PFSK-1 (cell line): ENCODE measurements at regions not wholly inside any gene's neighbourhood (a gene's known extent, or its start where the extent isn't known, plus 50 kb on each side); places are given as distances from the start of the nearest gene placed in this dataset.

ENCODE experiments used
- POLR2AphosphoS5 ChIP-seq: IDR thresholded peaks from 2 replicates; pipeline ENCODE4 v1.6.1; 2012; ENCODE audit warnings: low read depth, mild to moderate bottlenecking, control low read depth, low read length, moderate library complexity
- REST ChIP-seq, 2 experiments: IDR thresholded peaks; 2 replicates each; pipeline versions ENCODE4 v1.6.1 to v1.8.0; 2011 to 2012; ENCODE audit warnings: low read depth in 2 of 2, low read length in 2 of 2, control low read depth in 1 of 2, inconsistent platforms in 1 of 2, mild to moderate bottlenecking in 1 of 2, moderate library complexity in 1 of 2; ENCODE audit not compliant: insufficient read depth in 1 of 2
- SIN3A ChIP-seq: IDR thresholded peaks from 2 replicates; pipeline ENCODE4 v1.6.1; 2012; ENCODE audit warnings: mild to moderate bottlenecking, low read length, moderate library complexity, borderline replicate concordance; ENCODE audit not compliant: insufficient read depth

DNA sequence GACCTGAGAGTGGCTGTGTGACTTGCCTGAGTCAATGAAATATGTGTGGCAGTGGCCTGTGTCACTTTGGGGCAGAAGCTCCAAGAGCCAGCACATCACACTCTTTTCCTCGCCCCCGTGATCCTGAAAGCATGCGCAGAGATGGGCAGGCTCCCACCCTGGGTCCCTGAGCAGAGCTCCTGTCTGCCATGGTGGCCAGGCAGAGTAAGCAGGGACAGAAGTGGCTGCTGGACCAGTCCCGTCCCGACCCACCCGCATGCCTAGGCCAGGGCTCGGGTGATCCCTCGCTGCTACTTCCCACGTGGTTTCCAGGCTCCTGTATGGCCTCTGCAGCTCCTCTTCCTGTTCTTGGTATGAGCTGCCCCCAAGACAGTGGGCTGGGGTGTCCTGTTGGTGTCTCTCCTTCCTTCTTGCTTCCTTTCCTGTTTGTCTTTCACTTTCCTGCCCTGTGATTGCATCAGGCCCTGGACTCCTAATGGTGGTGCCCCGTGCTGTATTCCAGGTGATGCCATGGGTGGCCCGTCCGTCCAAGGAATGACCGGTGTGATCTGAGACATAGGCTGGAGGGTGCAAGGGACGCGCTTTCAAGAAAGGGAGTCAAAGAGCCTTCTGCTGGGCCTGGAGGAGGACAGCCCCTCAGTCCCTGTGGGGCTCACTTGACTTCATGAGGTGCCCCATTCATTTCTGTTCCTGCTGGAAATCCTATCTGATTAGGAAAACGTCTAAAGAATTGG lies 71.4 kb upstream of the SHH start:
- TF ChIP-seq REST (IDR thresholded peaks at IDR 0.05; ENCODE audit: insufficient read depth in 1 of 2, low read depth in 2 of 2, low read length in 2 of 2): no peak
- TF ChIP-seq POLR2AphosphoS5: no peak
- no peak for TF ChIP-seq SIN3A
